ENCODE measurements at regions not wholly inside any gene's neighbourhood (a gene's known extent, or its start where the extent isn't known, plus 50 kb on each side); places are given as distances from the start of the nearest gene placed in this dataset.
A peak's percentile ranks its signal among the peaks of the same experiment; 100 is the strongest.
"Not testable (repeated sequence)": the region's sequence is repeated elsewhere in the genome, so short reads cannot be mapped to it uniquely, and the experiment has no call there.

DNA sequence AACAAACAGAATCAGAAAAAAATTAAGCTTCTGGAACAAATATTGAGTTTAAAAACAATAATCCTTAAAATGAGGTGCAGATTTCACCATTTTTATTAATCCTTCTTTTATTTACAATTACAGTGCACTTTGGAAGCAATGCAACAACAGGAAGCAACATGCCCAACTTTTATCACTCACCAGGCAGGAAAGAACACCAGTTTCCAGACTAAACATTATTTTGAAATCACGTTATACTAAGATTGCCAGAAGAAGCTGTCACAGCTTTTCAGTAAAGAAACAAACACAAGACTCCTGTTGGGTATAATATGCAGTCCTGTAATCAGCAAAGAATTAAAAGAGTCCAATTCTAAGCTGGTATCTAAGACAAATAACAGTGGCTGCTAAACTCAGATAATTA is 137.9 kb upstream of the ZC3H15 start:
- TF ChIP-seq, protein P1, sequence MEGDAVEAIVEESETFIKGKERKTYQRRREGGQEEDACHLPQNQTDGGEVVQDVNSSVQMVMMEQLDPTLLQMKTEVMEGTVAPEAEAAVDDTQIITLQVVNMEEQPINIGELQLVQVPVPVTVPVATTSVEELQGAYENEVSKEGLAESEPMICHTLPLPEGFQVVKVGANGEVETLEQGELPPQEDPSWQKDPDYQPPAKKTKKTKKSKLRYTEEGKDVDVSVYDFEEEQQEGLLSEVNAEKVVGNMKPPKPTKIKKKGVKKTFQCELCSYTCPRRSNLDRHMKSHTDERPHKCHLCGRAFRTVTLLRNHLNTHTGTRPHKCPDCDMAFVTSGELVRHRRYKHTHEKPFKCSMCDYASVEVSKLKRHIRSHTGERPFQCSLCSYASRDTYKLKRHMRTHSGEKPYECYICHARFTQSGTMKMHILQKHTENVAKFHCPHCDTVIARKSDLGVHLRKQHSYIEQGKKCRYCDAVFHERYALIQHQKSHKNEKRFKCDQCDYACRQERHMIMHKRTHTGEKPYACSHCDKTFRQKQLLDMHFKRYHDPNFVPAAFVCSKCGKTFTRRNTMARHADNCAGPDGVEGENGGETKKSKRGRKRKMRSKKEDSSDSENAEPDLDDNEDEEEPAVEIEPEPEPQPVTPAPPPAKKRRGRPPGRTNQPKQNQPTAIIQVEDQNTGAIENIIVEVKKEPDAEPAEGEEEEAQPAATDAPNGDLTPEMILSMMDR (IDR thresholded peaks at IDR 0.05; ENCODE audit: low read depth, low read length) = no peak
- DNase-seq (ENCODE audit: low read depth in 2 of 2) = peak; percentile 36 to 61
- H3K4me3 ChIP-seq (replicated peaks in 1 of 2; ENCODE audit: low read depth in 2 of 2, low read length in 2 of 2) = no peak overlapping the region

DNA sequence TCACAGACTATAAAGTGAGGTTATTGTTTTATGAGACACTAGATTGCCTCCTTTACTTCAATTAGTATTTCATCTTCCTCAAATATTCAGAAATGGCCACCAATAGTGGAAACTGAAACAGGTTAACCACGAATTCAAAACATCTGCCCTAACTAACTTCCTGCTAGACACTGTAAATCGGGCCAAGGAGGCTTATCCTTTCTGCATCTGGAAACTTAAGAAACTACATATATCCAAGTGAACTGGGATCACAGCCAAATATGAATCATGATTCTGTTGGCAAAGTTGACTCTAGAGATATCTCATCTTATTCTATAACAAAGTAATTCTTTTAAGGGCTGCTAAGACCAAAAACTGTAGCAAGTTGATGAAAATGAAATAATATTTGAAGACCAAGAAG is 136.6 kb upstream of the ZC3H15 start:
- DNase-seq (ENCODE audit: low read depth in 2 of 2) = peak; percentile 85 to 94
- TF ChIP-seq, protein P1 (IDR thresholded peaks at IDR 0.05; ENCODE audit: low read depth, low read length) = no peak

DNA sequence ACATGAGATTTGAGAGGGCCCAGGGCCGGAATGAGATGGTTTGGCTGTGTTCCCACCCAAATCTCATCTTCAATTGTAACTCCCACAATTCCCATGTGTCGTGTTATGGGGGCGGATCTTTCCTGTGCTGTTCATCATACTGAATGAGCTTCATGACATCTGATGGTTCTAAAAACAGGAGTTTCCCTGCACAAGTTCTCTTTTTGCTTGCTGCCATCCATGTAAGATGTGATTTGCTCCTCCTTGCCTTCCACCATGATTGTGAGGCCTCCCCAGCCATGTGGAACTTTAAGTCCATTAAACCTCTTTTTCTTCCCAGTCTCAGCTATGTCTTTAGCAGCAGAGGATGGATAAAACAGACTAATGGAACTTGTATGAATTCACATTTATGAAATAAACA is 131.9 kb upstream of the ZC3H15 start:
- DNase-seq (ENCODE audit: low read depth in 2 of 2); H3K4me3 ChIP-seq (replicated peaks in 1 of 2; ENCODE audit: low read depth in 2 of 2, low read length in 2 of 2): not testable (repeated sequence)

More for the DNA sequence above, 136.6 kb upstream of the ZC3H15 start:
- no peak overlapping the region for H3K4me3 ChIP-seq (replicated peaks in 1 of 2; ENCODE audit: low read depth in 2 of 2, low read length in 2 of 2)

DNA sequence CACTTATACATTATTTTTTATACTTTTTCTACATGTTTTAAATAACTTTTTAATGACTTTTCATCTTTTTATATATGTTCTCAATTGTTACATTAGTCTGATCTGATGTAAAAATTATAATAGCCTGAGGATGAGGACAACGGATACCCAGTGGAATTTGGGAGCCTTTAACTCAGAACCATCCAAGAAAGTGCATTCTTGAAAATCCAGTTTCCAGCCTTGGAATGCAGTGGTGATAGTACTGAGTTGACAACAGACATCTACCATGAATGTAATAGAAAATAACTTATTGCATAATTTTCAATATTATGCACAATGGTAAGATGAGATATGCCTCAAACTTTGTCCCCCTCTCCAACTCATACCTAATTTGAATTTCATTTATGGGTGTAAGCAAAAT is 120.7 kb upstream of the ZC3H15 start:
- H3K4me3 ChIP-seq (replicated peaks in 1 of 2; ENCODE audit: low read depth in 2 of 2, low read length in 2 of 2) = no peak overlapping the region
- peak; percentile 7 to 13 for DNase-seq (ENCODE audit: low read depth in 2 of 2)
- TF ChIP-seq, protein P1 (IDR thresholded peaks at IDR 0.05; ENCODE audit: low read depth, low read length) = no peak

DNA sequence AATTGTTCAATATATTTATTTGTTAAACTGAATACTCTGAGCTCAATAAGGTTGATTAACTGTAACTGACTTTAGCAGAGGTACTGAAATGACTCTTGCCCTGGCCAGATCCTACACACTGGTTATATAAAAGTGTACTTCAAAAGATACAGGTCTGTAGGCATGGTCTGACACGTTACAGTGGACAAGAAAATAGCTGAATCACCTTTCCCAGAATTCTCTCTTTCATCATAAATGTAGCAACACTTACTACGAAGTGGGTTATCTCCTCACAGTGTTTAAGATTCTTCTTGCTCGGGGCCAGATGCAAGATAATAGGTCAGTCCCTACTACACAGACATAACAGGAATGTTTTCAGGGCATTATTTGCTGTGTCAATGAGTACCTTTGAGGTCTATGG is 107.0 kb upstream of the ZC3H15 start:
- TF ChIP-seq, protein P1 (IDR thresholded peaks at IDR 0.05; ENCODE audit: low read depth, low read length) = no peak
- peak; percentile 5 to 17 for DNase-seq (ENCODE audit: low read depth in 2 of 2)
- H3K4me3 ChIP-seq (replicated peaks in 1 of 2; ENCODE audit: low read depth in 2 of 2, low read length in 2 of 2) = no peak overlapping the region

DNA sequence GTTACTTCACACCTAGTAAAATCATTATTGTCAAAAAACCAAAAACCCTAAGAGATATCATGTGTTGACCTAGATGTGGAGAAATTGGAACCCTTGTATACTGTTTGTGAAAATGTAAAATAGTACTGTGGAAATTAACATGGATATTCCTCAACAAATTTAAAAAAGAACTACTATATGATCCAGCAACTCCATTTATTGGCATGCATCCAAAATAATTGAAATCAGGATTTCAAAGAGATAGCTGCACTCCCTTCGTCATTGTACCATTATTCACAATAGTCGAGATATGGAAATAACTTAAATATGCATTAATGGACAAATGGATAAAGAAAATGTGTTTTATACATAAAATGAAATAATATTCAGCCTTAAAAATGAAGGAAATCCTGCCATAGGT is 105.3 kb upstream of the ZC3H15 start:
- TF ChIP-seq, protein P1 (IDR thresholded peaks at IDR 0.05; ENCODE audit: low read depth, low read length) = no peak
- DNase-seq (ENCODE audit: low read depth in 2 of 2) = no peak
- no peak overlapping the region for H3K4me3 ChIP-seq (replicated peaks in 1 of 2; ENCODE audit: low read depth in 2 of 2, low read length in 2 of 2)

DNA sequence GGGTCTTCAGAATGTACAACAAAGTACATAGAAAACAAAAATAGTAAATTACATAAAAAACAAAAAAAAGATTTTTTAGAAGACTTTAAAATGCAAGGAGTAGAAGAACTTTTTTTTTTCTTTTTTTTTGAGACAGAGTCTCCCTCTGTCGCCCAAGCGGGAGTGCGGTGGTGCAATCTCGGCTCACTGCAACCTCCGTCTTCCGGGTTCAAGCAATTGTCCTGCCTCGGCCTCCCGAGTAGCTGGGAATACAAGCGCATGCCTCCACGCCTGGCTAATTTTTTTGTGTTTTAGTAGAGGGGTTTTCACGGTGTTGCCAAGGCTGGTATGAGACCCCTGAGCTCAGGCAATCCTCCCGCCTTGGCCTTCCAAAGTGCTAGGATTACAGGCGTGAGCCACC is 104.5 kb upstream of the ZC3H15 start:
- TF ChIP-seq, protein P1 (IDR thresholded peaks at IDR 0.05; ENCODE audit: low read depth, low read length) = no peak
- DNase-seq (ENCODE audit: low read depth in 2 of 2) = no peak

More for the DNA sequence above, 104.5 kb upstream of the ZC3H15 start:
- H3K4me3 ChIP-seq (replicated peaks in 1 of 2; ENCODE audit: low read depth in 2 of 2, low read length in 2 of 2) = no peak overlapping the region
